Uterus (tissue), 3 donors: ENCODE measurements at regions not wholly inside any gene's neighbourhood (a gene's known extent, or its start where the extent isn't known, plus 50 kb on each side); places are given as distances from the start of the nearest gene placed in this dataset.

ENCODE experiments used
- DNase-seq, 2 donors: peaks; one replicate each; pipeline ENCODE4 v3.0.0-alpha.2; 2019 to 2020
- H3K27ac ChIP-seq, 2 donors: fragments of 200-600 bp; sonication (generic); 1 replicate in 1 of 2; 2 replicates in 1 of 2; pipeline ENCODE4 v1.5.1; 2016 to 2018
- H3K27me3 ChIP-seq, 2 donors: fragments of 200-600 bp; sonication (generic); one replicate each; pipeline ENCODE4 v1.5.1; 2018 to 2019; ENCODE audit warnings: control low read depth in 1 of 2
- H3K36me3 ChIP-seq, 2 donors: fragments of 200-600 bp; sonication (generic); one replicate each; pipeline ENCODE4 v1.5.1; 2019; ENCODE audit warnings: control low read depth in 1 of 2
- H3K4me1 ChIP-seq, 2 donors: fragments of 200-600 bp; sonication (generic); one replicate each; pipeline ENCODE4 v1.5.1; 2018 to 2019; ENCODE audit warnings: control low read depth in 1 of 2
- H3K4me3 ChIP-seq, 2 donors: fragments of 200-600 bp; sonication (generic); 1 replicate in 1 of 2; 2 replicates in 1 of 2; pipeline ENCODE4 v1.5.1; 2018 to 2019; ENCODE audit warnings: mild to moderate bottlenecking in 1 of 2
- H3K9me3 ChIP-seq, 2 donors: fragments of 200-600 bp; sonication (generic); one replicate each; pipeline ENCODE4 v1.5.1; 2019; ENCODE audit warnings: control low read depth in 1 of 2
- POLR2A ChIP-seq, 2 donors: fragments of 450-650 bp; IDR thresholded peaks; one replicate each; pipeline ENCODE4 v1.6.1; 2016; ENCODE audit warnings: antibody characterized with exemption in 2 of 2, mild to moderate bottlenecking in 1 of 2, moderate library complexity in 1 of 2
- intact Hi-C: fragments of 100-400 bp; cut with DNase I; formaldehyde crosslinking; loops from one replicate; pipeline ENCODE4 v1.15.1; 2023; ENCODE audit warnings: low total_unique reads
- TF ChIP-seq, protein P1 (sequence below), 4 experiments: fragments of 200-600 bp in 2 of 4; fragments of 450-650 bp in 2 of 4; sonication (generic) in 2 of 4; IDR thresholded peaks; one replicate each; pipeline ENCODE4 v1.5.1; 2016 to 2019; ENCODE audit warnings: antibody characterized with exemption in 4 of 4, mild to moderate bottlenecking in 2 of 4, moderate library complexity in 1 of 4
- donor health status: DM: yes; HTN: yes; CAD: no.

DNA sequence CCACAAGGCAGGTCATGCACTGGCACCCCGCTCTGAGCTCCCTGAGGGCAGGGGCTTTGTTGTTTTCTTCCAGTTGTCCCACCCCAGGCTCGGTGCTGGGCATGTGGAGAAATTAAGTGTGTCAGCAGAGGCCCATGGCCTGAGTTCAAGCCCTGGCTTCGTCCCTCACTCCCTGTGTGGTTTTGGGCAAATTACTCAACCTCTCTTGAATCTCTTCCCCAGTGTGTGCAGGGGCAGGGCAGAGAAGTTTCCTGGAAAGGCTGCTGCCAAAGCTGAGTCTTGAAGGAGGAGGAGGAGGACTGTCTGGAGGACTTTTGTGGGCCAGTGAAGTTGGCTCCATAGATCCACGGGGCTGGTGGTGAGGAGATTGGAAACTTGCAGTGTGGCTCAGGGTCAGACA, 138.1 kb upstream of the E2F8 start:
- DNase-seq = no peak
- Histone ChIP-seq H3K9me3 (no peaks in the 10 kb centered on the region), H3K36me3 (no peaks in the 10 kb centered on the region), H3K4me1 (no peaks in the 10 kb centered on the region), H3K27ac (no peak overlapping the region), H3K27me3 (no peaks in the 10 kb centered on the region), H3K4me3 (no peak overlapping the region)
- intact Hi-C loops = no loop called here
- TF ChIP-seq, protein P1, sequence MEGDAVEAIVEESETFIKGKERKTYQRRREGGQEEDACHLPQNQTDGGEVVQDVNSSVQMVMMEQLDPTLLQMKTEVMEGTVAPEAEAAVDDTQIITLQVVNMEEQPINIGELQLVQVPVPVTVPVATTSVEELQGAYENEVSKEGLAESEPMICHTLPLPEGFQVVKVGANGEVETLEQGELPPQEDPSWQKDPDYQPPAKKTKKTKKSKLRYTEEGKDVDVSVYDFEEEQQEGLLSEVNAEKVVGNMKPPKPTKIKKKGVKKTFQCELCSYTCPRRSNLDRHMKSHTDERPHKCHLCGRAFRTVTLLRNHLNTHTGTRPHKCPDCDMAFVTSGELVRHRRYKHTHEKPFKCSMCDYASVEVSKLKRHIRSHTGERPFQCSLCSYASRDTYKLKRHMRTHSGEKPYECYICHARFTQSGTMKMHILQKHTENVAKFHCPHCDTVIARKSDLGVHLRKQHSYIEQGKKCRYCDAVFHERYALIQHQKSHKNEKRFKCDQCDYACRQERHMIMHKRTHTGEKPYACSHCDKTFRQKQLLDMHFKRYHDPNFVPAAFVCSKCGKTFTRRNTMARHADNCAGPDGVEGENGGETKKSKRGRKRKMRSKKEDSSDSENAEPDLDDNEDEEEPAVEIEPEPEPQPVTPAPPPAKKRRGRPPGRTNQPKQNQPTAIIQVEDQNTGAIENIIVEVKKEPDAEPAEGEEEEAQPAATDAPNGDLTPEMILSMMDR (IDR thresholded peaks at IDR 0.05) = no peak
- no peak for TF ChIP-seq POLR2A (IDR thresholded peaks at IDR 0.05)

DNA sequence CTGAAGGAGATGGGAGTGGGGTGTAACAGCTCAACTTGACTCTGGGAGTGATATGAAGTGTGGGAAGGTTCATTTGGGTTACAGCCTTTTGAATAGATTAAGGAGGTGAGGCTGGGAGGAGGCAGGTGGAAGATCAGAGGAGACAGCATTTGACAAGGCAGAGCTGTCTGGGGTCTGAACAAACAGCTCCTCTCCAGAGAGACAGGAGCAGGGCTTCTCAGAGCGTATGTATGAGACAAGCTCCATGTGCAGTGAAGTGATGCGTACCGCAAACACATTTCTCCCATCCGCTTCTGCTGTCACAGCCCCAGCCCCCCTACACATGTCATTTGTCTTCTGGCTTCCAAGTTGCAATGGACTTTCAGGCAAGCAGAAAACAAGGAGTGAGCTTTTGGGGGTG, 137.1 kb upstream of the E2F8 start:
- H3K27me3 ChIP-seq = no peaks in the 10 kb centered on the region
- no peaks in the 10 kb centered on the region for H3K4me1 ChIP-seq
- DNase-seq = no peak
- H3K4me3 ChIP-seq = no peak overlapping the region
- no peaks in the 10 kb centered on the region for H3K36me3 ChIP-seq
- TF ChIP-seq POLR2A (IDR thresholded peaks at IDR 0.05) = no peak
- TF ChIP-seq, protein P1 (IDR thresholded peaks at IDR 0.05) = no peak
- no peaks in the 10 kb centered on the region for H3K9me3 ChIP-seq
- intact Hi-C loops = no loop called here
- no peak overlapping the region for H3K27ac ChIP-seq

- Histone ChIP-seq H3K4me1 (no peaks in the 10 kb centered on the region), H3K27ac (no peak overlapping the region), H3K36me3 (no peaks in the 10 kb centered on the region), H3K27me3 (no peaks in the 10 kb centered on the region), H3K9me3 (no peaks in the 10 kb centered on the region), H3K4me3 (no peak overlapping the region)
- intact Hi-C loops = no loop called here
- no peak for TF ChIP-seq POLR2A (IDR thresholded peaks at IDR 0.05)
- TF ChIP-seq, protein P1 (IDR thresholded peaks at IDR 0.05) = no peak
- DNase-seq = no peak
Observed at GRCh38 chr11:19375440-19375839, 134.7 kb upstream of the E2F8 start.

DNA sequence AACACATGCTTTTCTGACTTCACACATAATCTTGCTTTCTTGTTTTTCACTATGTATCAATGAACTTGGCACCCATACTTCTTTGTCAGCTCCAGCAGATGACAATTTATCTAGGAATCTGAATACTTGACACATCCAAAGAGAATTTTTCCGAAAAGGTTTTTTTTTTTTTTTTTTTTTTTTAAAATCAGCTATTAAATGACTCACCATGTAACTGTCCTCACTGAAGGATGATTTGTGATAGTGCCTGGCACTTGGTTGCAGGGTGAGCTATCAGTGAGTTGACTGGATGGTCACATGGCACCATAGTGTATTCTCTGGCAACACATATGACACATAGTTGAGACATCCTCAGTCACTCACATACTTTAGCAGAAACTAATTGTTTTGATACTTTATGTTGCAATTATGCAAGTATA, 133.4 kb upstream of the E2F8 start:
- TF ChIP-seq, protein P1 (IDR thresholded peaks at IDR 0.05) = no peak
- no peak for TF ChIP-seq POLR2A (IDR thresholded peaks at IDR 0.05)
- Histone ChIP-seq H3K27me3 (no peaks in the 10 kb centered on the region), H3K27ac (no peak overlapping the region), H3K9me3 (no peaks in the 10 kb centered on the region), H3K4me1 (no peaks in the 10 kb centered on the region), H3K4me3 (no peak overlapping the region), H3K36me3 (no peaks in the 10 kb centered on the region)
- DNase-seq = no peak
- intact Hi-C loops = no loop called here

GRCh38 chr11:19372381-19372780, 131.6 kb upstream of the E2F8 start:
- TF ChIP-seq POLR2A (IDR thresholded peaks at IDR 0.05) = no peak
- TF ChIP-seq, protein P1 (IDR thresholded peaks at IDR 0.05) = no peak
- Histone ChIP-seq H3K4me3 (no peak overlapping the region), H3K4me1 (no peaks in the 10 kb centered on the region), H3K27ac (no peak overlapping the region), H3K36me3 (no peaks in the 10 kb centered on the region), H3K9me3 (no peaks in the 10 kb centered on the region), H3K27me3 (no peaks in the 10 kb centered on the region)
- DNase-seq = no peak
- intact Hi-C loops = no loop called here
